Right lung (tissue), 2 donors: ENCODE measurements at regions not wholly inside any gene's neighbourhood (a gene's known extent, or its start where the extent isn't known, plus 50 kb on each side); places are given as distances from the start of the nearest gene placed in this dataset.
"Not testable (repeated sequence)": the region's sequence is repeated elsewhere in the genome, so short reads cannot be mapped to it uniquely, and the experiment has no call there.

Experiments
- DNase-seq, 2 donors: peaks; one replicate each; pipeline ENCODE4 v3.0.0-alpha.2; 2013

- no peak for DNase-seq
These were observed 221.8 kb upstream of the PLXNA2 start for GRCh38 chr1:208465786-208466590.

GRCh38 chr1:208467151-208467780, 223.1 kb upstream of the PLXNA2 start:
- DNase-seq = no peak

GRCh38 chr1:208475449-208475848, 231.3 kb upstream of the PLXNA2 start:
- DNase-seq = no peak

- peak; percentile 75 to 82 for DNase-seq
These were observed 232.0 kb upstream of the PLXNA2 start for GRCh38 chr1:208475951-208476845.

GRCh38 chr1:208476846-208477170, 232.6 kb upstream of the PLXNA2 start:
- DNase-seq = no peak

- no peak for DNase-seq
These were observed 235.3 kb upstream of the PLXNA2 start for GRCh38 chr1:208479435-208479834.

- DNase-seq = no peak
These were observed 241.3 kb upstream of the PLXNA2 start for GRCh38 chr1:208485512-208485911.

- no peak for DNase-seq
These were observed 242.5 kb upstream of the PLXNA2 start for GRCh38 chr1:208486677-208487076.

GRCh38 chr1:208488432-208488831, 244.2 kb upstream of the PLXNA2 start:
- not testable (repeated sequence) for DNase-seq

GRCh38 chr1:208496467-208497371, 252.5 kb upstream of the PLXNA2 start:
- no peak for DNase-seq

- no peak for DNase-seq
These were observed 253.8 kb upstream of the PLXNA2 start for GRCh38 chr1:208497866-208498541.

- no peak for DNase-seq
These were observed 254.8 kb upstream of the PLXNA2 start for GRCh38 chr1:208499026-208499425.

- no peak for DNase-seq
These were observed 255.4 kb upstream of the PLXNA2 start for GRCh38 chr1:208499601-208500000.

GRCh38 chr1:208500375-208500774, 256.2 kb upstream of the PLXNA2 start:
- no peak for DNase-seq

- DNase-seq = no peak
These were observed 257.4 kb upstream of the PLXNA2 start for GRCh38 chr1:208501542-208501941.

GRCh38 chr1:208503787-208504186, 259.6 kb upstream of the PLXNA2 start:
- no peak for DNase-seq

GRCh38 chr1:208506812-208507211, 262.6 kb upstream of the PLXNA2 start:
- DNase-seq = no peak

- DNase-seq = no peak
These were observed 264.9 kb upstream of the PLXNA2 start for GRCh38 chr1:208509072-208509471.

GRCh38 chr1:208510192-208510952, 266.2 kb upstream of the PLXNA2 start:
- no peak for DNase-seq

GRCh38 chr1:208511242-208511860, 267.2 kb upstream of the PLXNA2 start:
- no peak for DNase-seq
